GM12801 (cell line): ENCODE measurements at regions not wholly inside any gene's neighbourhood (a gene's known extent, or its start where the extent isn't known, plus 50 kb on each side); places are given as distances from the start of the nearest gene placed in this dataset.

Experiments
- TF ChIP-seq, protein P1 (sequence below): IDR thresholded peaks from one replicate; pipeline ENCODE4 v1.5.1; 2011; ENCODE audit warnings: control low read depth; ENCODE audit not compliant: insufficient read length; ENCODE audit errors: extremely low read depth

DNA sequence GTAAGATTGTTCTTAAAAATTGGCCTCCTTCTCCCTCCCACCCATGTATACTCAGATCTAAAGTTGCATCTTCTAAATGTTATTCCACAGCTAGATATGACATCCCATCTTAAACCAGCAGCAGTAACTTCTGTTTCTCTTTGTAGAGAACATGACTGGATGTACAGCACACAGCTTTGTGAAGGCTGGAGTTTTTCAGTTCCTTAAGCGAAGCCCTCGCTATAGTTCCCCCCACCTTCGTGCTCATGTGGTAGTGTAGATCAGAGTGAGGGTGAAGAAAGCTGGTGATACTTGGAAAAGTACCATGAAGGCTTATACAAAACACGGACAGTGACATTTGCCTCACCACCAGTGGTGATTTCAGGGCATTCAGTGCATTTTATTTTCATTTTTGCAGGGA lies 137.5 kb downstream of the MAT2B start:
- TF ChIP-seq, protein P1, sequence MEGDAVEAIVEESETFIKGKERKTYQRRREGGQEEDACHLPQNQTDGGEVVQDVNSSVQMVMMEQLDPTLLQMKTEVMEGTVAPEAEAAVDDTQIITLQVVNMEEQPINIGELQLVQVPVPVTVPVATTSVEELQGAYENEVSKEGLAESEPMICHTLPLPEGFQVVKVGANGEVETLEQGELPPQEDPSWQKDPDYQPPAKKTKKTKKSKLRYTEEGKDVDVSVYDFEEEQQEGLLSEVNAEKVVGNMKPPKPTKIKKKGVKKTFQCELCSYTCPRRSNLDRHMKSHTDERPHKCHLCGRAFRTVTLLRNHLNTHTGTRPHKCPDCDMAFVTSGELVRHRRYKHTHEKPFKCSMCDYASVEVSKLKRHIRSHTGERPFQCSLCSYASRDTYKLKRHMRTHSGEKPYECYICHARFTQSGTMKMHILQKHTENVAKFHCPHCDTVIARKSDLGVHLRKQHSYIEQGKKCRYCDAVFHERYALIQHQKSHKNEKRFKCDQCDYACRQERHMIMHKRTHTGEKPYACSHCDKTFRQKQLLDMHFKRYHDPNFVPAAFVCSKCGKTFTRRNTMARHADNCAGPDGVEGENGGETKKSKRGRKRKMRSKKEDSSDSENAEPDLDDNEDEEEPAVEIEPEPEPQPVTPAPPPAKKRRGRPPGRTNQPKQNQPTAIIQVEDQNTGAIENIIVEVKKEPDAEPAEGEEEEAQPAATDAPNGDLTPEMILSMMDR, result no peak

DNA sequence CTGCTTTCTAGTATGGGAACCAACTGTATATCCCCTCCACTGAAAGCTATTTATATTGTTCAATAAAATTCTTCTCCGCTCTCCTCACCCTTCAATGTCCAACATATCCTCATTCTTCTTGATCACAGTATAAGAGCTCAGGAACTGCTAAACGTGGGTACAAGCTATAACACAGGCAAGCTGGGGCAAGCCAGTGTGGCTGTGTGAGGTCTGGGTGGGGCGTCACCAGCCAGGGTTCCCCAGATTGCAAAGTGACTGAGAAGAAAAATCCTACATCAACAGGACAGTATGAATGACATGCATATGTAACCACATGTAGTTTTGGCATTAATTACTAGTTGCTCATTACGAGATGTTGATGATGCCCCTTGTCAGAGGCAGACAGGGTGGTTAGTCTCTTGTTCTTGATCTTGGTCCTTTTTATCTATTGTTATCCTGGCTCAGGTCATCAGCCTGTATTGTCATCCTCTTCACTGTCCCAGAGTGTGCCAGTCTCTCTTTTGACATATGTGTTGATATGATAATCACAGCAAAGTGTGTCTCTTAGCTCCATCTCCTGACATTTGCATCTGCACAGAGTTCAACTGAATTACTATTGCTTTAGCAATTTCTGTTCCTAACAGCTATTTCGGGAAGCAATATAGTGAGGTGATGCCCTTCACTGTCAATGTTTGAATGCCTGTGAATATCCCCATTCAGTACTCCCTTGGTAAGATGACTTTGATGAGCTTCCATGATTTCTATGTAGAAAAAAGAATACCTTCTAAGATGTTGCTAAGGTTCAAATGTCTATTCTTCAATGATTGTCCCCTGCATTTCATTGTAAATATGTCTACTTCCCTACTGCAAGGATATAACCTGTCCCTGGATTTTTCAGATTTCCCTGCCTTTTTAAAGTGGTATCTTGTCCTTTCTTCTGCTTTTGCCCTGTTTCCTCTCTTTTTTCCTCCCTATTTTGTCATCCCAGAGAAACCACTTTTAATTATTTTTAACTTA lies 140.3 kb downstream of the MAT2B start:
- TF ChIP-seq, protein P1, result no peak

DNA sequence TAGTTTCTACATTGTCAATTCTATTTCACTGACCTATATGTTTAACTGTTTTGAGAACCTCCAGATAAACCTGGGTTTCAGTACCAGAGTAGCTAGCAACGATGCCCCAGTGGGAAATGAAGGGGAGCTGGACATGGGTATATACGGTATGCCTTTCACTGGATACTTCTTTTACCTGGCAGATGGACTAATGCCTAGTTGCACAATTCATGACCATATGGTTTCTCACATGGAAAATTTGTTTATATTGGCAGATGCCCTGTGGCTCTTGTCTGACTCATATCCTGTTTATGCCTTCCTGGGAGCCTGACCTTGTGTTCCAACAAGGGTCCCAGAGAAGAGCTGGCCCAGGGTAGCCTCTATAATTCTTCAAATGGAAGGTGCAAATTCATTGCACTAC lies 144.1 kb downstream of the MAT2B start:
- TF ChIP-seq, protein P1, result no peak

DNA sequence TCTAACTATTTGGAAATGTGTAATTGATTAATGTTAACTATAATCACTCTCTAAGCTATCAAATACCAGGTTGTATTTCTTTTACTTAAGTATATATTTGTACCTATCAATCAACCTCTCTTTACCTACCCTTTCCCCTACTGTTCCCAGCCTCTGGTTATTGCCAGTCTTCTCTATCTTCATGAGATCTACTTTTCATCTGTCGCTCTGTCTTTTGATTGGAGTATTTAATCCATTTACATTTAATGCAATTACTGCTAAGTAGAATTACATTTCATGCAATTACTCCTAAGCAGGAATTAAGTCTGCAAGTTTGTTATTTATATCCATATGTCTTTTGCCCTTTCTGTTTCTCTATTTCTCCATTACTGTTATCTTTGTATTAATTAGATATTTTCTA lies 148.1 kb downstream of the MAT2B start:
- TF ChIP-seq, protein P1, result no peak

DNA sequence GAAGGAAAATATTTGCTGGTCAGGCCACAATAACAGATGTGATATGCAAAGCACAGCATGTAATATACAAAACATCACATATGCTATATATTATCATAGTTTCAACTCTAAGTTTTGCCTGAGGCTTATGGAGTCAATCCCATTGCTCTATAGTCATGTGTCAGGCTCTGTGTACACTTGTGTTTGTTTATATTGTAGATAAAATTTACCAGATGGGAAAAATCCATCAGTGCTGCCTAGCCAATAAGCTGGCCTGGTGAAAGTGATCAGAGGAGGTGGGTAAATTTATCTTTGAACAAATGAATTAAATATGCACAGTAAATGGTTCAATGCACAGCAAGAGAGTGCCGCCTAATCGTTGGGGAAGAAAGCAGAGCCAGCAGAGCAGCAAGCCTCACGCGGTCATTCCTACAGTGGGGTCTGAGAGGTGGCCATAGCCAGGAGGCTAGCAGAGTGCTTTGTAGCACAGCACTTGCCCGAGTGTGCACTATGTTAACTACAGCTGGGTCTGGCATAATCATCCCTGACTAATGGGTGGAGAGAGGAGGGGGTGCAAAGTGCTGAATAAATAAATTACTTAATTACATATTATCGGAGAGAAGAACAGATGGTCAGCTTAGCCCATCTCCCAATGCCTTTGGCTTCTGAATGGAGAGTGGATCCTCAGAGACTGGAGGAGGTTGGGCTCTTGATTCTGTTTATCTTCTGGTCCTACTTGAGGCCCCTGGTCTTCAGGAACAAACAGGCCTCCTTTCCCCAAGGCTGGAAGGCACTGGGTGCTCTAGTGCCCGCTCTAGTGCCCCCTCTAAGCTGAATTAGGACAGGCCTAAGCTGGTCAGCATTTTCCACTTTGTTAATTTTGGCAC lies 153.5 kb downstream of the MAT2B start:
- TF ChIP-seq, protein P1, result no peak

DNA sequence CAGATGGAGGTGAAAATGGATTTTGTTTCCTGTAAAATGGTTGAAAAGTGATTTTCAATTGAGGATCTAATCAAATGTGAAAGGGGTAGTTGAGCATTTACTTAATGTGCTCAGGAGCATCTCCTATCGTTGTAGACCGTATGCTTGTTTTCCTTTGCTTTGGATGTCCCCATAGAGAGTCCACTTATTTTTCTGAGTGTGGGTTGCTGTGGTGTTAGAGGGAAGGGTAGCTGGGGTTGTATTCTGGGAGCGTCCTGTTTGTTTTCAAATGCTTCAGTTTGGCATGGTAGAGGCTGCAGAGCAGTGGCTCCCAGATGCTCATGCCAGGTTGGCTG lies 154.1 kb downstream of the MAT2B start:
- TF ChIP-seq, protein P1, result no peak

DNA sequence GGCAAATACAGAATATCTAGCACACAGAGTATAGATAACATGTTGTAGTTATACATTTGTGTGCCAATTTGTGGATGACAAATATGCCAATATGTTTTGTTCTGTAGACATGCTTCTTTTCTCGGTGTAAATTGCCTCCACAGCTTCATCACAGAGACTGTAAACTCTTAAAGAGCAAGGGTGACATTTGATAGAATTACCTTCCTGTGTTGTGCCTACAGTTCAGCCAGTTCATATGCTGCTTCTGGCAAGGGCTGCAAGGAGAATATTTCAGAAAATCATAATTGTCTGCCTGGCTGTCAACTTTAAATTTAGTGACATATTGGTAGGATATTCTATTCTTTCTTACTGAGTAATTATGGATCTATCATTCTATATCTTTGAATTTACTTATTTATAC lies 155.1 kb downstream of the MAT2B start:
- TF ChIP-seq, protein P1, result no peak
